ENCODE measurements at regions not wholly inside any gene's neighbourhood (a gene's known extent, or its start where the extent isn't known, plus 50 kb on each side); places are given as distances from the start of the nearest gene placed in this dataset.

DNA sequence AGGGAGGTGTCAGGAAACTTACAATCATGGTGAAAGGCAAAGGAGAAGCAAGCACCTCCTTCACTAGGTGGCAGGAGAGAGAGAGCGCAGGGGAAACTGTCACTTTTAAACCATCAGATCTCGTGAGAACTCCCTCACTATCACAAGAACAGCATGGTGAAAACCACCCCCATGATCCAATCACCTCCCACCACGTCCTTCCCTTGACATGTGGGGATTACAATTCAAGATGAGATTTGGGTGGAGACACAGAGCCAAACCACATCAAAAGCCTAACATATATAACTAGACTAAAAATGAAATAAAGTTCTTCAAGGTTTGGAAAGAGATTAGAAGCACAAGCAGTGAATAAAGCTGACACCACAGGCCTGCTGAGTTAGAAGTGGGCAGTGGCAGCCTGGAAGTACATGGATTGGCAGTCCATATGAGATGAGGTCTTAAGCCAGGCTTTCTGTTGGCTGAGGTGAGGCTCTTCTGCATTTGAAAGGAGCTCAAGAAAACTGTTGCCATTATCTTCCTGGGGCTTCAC lies 96.4 kb upstream of the MDFIC start:
- TF ChIP-seq CTCF (IDR thresholded peaks at IDR 0.05; ENCODE audit: low read length) (no peak; the same call in 1 of the 2 replicates), EZH2 (IDR thresholded peaks at IDR 0.05; ENCODE audit: borderline replicate concordance, low read length) (no peak)
